HG03066 (cell line): ENCODE measurements at regions not wholly inside any gene's neighbourhood (a gene's known extent, or its start where the extent isn't known, plus 50 kb on each side); places are given as distances from the start of the nearest gene placed in this dataset.
A peak's percentile ranks its signal among the peaks of the same experiment; 100 is the strongest.
"Not testable (repeated sequence)": the region's sequence is repeated elsewhere in the genome, so short reads cannot be mapped to it uniquely, and the experiment has no call there.

Source experiments
- ATAC-seq: cut with Tn5 transposase; IDR thresholded peaks from one replicate; pipeline ENCODE4 v1.9.1; 2021; ENCODE audit warnings: low read depth; ENCODE audit not compliant: unreplicated experiment

DNA sequence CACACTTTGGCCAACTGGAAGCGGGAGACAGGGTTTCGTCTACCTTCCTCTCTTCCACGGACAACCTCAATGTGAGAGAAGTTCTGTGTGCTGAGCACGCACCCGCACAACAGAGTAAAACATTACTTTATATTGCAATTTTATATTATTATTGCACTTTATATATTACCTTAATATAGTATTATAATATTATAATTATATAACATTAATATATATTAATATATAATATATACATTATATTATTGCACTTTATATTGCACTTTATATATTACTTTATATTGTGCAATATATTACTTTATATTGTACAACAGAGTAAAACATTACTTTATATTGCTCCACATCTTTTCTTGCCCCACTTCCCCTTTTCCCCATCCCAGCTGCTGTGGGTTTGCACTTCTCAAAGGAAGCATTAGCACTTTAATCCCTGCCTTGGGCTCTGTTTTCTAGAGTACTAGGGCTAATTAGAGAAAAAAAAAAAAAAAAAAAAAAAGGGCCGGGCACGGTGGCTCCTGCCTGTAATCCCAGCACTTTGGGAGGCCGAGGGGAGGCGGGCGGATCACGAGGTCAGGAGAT is 76.4 kb upstream of the SLC4A7 start:
- ATAC-seq, result no peak

DNA sequence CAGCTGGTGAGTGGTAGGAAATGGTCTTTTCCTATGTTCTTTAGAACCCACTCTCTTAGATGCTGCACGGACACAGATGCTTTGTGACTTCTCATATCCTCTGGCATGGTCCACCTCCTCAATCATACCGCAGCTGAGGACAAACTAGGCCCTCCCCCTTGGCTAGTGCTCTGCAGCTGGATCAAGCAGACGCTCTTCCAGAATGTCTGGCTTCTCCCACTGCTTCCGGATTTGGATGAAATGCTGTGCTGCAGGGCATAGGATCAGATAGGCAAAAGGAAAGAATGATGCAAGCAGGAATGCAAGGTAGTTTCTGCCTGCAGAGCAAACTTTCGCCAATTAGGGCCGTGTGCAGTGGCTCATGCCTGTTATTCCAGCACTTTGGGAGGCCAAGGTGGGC is 75.7 kb upstream of the SLC4A7 start:
- ATAC-seq, result no peak

DNA sequence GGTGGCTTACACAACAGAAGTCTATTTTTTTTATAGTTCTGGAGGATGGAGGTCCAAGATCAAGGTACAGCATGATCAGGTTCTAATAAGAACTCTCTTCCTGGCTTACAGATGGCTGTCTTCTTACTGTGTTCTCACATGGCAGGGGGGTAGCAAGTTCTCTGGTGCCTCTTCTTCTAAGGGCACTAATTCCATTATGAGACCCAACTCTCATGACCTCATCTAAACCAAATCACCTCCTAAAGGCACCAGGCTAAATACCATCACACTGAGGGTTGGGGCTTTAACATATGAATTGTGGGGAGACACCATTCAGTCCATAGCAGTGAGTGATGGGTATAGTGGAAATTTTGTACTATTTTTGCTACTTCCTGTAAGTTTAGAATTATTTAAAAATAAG is 75.2 kb upstream of the SLC4A7 start:
- ATAC-seq, result no peak

DNA sequence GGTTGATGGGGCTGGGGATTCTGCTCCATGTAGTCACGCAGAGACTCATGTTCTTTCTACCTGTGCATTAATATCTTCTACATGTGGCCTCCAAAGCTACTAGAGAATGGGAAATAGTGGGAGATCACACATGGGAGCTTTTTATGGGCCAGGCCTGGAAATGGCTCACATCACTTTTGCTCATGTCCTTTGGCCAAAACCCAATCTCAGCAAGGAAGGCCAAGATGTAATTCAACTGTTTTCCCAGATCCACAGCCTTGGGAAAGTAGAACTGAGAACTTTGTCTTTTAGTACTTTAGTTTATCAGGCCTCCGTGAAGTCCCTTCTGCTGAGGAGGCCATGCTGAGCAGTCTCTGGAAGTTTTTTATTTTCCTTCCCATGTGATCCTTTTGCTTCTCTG is 73.2 kb upstream of the SLC4A7 start:
- no peak for ATAC-seq

DNA sequence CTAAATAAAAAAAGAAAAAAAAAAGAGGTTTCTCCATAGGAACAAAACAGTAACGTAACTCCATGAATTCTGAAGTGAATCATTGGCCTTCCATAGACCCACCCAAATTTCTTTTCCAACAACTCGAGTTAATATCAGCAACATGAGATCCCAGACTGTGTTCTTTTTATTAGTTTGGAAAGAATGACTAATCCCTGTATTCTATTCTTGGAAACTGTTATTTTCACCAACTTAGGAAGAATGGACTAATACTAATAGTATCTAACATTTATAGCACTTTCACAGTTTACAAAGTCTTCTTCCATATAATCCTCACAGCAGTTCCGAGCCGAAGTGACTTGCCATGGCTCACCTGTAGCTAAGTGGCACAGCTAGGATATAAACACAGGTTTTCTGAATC is 72.7 kb upstream of the SLC4A7 start:
- no peak for ATAC-seq

DNA sequence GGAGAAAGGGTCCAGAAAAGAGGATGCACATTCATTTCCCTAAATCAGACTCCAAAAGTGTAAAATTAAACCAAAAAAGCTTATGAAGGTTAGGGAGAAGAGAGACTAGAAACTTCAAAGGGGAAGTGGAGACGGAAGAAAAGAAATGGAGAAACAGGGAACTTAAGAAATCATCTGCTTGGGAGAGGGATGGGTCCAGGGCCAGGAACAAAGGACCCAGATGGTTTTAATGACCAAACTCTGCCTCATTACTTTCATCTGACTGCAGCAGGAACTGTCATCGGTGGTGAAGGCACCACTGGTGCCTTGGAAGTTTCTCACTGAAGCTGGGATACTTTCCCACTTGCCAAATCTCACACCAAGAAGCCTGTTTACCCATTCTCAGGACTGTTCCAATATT is 70.5 kb upstream of the SLC4A7 start:
- ATAC-seq, result no peak

DNA sequence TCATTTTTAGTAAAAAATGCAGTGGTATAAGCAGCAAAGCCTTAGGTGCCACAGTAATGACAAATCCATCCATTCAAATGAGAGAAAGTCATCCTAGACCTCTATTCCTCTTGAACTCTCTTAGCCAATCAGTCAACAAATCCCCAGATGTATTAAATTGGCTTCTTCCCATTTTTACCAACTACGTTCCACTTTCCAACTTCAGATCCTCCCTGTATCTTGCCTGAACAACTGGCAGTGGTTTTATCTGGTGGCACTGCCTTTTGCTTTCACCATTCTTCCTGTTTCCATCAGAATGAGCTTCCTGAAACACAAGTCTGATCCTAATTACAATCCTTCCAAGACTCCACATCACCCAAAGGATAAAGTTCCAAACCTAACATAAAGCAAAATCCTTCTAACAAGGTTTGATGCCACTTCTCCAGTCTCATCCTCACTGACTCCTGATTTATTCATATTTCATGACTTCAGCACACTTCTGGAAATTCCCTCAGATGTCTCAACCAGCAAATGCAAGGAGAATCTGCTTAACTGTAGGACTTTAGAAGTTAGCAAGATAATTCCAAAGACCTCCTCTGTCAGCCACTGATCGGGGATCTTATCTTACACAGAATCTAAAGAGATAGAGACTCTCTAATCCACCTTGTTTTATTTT is 69.8 kb upstream of the SLC4A7 start:
- no peak for ATAC-seq

DNA sequence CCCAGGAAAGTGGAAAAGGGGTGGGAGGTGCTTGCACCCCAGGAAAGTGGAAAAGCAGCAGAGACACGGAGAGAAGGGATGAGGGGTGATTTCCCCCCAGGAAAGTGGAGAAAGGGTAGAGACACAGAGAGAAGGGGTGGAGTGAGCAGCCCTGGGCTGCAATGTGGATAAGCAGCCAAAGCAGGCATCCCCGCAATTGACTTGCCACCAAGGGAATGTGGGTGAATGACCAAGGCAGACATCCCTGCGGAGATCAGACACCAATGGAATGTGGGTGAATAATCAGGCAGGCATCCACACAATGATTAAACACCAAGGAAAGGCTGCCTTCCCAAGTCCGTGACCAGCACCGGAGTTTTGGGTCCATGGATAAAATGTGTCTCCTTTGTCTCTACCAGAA is 68.5 kb upstream of the SLC4A7 start:
- not testable (repeated sequence) for ATAC-seq

DNA sequence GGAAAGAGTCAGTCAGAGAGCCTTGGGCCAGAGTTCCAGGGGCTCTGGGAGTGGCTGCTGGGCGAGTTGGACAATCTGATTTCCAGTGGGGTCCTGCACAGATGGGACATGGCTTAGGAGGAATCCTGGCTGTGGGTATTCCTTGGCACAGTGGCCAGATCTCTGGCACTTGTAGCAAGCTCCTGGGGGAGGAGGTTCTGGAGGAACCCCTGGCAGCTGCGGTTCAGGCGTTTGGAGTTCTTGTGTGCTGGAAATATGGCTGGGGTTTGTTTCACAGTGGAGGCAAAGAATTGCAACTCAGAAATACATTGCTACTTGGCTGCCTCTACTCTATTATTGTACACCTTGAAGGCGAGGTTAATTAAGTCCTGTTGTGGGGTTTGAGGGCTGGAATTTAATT is 67.2 kb upstream of the SLC4A7 start:
- ATAC-seq, result not testable (repeated sequence)

DNA sequence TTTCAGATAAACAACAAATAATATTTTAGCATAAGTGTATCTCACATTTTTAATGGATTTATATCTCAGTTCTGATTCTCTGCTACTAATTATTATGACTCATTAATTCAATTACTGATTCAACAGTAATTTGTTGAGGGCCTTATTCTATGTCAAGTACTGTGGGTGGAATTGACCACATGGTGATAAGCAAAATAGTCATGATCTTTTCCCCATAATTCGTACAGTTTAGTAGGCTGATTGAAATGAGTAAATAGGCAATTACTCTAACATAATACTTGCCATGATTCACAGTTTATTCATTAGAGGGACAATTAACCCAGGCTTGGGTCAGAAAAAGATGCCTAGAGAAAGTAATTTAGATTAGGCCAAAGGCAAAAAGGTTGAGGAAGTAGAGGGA is 60.9 kb upstream of the SLC4A7 start:
- ATAC-seq, result no peak

DNA sequence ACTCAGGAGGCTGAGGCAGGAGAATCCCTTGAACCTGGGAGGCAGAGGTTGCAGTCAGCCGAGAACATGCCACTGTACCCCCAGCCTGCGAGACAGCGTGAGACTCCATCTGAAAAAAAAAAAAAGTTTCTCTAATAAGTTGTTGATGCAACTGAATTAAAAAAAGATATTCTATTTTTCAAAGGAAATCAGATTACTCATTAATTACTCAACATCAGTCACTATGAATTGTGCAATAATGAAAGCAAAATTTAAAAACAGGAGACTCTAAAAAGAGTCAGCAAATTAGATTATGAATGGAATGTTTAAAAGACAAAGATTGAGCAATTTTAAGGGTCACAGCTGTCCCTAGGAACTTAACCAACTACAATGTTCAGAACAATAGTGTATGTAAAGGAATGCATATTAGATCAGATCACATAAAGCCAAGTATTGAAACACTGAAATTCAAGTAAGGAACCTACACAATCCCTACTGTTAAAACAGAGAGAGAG is 60.2 kb upstream of the SLC4A7 start:
- ATAC-seq, result no peak

DNA sequence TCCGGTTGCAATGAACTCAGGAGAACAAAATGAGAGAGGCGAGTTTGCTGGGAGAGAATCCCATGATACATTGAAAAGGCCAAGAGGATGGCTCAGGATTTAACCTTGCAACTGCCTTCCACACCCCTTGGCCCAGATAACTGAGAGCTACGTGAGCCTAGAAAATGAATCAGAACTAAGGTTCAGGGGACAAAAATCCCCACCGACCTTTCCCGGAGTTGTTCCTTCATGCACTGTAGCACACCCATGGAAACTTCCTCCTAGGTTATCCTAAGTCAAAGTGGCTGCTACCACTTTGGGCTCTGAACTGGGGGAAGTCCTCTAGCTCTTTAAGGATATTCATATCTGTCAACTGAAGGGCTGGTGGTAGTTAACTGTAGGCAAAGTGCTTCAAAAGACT is 58.3 kb upstream of the SLC4A7 start:
- ATAC-seq, result no peak

DNA sequence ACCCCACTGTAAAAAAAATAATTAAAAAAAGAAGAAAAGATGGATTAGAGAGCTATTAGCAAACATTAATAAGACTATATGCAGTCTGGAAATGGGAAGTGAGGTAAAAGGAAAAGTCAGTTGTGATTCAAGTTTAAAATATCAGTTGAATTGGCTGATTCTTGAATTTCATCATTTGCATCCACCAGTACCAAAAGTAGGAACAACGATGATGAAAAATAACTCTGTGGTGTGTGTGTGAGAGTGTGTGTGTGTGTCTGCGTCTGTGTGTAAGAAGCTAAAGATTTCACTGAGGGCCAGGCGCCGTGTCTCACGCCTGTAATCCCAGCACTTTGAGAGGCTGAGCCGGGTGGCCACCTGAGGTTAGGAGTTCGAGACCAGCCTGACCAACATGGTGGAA is 56.0 kb upstream of the SLC4A7 start:
- ATAC-seq, result no peak

DNA sequence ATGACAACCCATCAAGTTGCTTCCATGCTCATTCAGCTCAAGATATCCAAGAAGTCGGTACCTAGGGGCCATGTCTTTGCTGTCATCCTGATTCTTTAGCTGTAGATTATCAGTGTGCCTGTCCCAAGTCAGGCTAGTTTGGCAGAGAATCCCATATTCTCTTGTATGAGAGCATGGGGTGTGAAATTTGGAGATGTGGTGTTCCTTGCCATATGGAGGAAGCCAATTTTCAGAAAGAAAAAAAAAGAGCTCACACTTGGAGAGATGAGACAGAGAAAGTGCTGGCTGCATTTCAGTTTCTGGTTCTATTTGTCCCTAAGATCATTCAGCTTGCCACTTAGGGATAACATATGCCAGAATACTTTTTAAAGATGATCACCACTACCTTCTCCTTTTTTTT is 52.3 kb upstream of the SLC4A7 start:
- ATAC-seq, result no peak

DNA sequence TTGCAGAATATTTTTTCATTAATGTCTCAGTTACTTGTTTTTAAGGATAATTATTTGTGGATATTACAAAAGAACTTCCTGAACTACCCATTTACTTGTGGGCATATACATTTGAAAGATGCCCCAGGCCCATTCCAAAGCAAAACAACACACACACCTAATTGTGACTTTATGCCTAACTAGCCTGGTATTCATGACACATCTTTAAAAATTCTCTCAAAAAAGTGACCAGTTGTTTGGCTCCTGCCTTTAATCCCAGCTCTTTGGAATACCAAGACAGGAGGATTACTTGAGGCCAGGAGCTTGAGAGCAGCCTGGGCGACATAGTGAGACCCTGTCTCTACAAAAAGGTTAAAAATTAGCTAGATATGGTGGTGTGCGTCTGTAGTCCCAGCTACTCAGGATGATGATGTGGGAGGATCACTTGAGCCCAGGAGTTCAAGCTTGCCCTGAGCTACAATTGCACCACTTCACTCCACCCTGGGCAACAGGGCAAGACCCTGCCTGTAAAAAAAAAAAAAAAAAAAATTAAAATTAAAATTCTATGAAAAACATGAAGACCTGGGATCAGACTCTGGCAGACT is 51.7 kb upstream of the SLC4A7 start:
- no peak for ATAC-seq

DNA sequence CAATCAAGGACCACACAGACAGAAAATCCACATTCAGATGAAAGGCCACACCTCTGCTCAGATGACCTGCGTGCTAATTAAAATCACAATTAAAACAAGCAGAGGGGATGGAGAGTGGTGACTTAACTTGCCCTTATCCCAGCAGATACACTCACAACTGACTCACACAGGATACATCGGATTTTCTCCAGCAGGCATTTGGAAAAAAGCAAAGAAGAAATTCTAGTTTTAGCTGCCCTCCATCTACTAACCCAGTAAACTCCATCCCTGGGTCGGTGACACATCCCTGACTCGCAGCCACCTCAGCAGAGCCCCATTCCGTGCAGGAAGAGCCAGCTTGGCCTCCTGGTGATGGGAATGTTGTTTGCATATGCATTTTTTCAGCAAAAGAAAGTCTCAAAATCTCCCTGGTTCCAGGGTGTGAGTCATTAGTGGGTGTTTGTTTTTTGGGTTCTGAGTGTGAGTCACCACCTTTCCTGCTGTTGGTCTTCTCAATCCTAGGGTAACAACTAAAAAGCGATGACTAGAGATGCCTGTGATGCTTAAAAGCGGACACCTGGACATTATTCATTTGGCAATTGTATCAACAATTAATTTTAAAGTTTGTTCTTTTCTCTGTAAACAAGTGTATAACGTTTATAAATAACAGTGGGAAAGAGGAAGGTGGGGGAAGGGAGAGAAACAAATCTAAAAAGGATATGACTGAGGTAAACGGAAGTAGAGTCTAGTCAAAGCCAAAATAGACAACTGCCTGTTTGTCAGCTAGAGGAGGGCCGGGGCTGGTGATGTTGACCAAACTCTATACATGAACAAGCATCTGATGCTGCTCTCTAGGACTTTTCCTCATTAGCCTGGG is 49.8 kb upstream of the SLC4A7 start:
- ATAC-seq, result peak; percentile 51
